ENCODE measurements at regions not wholly inside any gene's neighbourhood (a gene's known extent, or its start where the extent isn't known, plus 50 kb on each side); places are given as distances from the start of the nearest gene placed in this dataset.
"Not testable (repeated sequence)": the region's sequence is repeated elsewhere in the genome, so short reads cannot be mapped to it uniquely, and the experiment has no call there.

DNA sequence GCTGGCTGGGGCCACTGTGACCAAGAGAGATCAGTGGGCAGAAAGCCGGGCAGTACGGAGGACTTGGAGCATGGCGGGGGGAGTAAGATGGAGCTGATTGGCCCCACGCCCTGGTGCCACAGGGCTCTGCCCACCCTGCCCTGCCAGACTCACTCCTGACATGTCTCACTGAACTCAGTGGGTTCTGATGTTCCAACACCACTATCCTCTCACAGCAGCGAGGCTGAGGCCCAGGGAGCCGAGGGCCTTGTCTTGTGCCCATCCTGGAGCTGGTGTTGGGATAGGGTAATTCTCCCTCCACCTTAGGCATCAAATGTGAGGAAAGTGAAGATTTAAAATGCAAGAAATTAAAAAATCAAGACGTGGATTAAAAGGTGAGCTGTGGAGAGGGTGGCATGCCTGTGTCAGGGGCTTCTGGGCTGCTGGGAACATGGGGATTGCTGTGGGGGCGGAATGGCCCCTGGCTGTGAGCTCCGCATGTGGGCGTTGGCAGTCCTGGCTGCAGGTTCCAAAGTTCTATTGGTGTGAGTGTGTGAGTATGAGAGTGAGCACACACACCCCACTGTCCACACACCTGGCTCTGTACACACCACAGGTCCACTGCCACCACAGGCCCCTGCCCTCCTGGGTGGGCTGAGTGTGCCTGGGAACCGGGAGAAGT is 283.5 kb upstream of the HS6ST1 start:
- no peak for DNase-seq

DNA sequence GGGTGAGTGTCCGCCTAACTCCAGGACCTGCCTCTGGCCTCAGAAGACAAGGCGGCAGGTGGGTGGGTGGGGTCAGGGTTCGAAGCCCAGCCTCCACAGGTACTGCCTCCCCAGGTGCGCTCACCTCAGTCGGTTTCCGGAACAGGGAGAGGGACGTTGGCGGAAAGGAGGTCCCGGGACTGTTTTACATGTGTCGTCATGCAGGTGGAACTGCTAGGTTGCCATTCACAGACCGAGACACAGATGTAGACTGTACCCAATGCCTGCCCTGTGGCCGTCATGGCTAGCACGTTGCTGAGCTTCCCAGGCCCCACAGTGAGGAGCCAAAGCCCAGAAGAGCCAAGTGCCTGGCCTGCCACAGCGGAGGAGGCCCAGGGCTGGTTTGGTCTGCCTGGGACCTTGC is 284.0 kb upstream of the HS6ST1 start:
- no peak for DNase-seq

DNA sequence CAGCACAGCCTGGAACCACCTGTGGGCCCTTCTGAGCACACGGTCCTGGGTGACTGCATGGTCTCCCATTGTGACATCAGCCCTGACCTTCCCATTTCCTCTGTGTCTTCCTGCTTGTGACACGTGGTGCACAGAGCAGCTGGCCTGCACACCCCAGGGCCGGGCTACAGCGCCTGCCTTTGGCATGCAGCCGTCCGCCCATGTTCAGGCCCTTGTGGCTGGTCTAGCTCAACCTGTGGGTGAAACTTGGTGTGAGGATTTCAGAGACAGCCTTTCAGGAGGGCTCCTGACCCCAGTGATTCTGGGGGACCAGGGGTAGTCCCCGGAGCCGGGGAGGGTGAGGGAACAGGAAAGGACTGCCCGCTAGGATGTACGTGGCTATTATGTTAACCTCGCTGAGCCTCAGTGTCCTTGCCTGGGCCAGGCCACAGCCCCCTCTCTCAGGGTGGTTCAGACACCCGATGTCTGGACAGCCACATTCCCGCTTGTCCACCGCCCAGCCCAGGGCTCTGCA is 284.8 kb upstream of the HS6ST1 start:
- no peak for DNase-seq

DNA sequence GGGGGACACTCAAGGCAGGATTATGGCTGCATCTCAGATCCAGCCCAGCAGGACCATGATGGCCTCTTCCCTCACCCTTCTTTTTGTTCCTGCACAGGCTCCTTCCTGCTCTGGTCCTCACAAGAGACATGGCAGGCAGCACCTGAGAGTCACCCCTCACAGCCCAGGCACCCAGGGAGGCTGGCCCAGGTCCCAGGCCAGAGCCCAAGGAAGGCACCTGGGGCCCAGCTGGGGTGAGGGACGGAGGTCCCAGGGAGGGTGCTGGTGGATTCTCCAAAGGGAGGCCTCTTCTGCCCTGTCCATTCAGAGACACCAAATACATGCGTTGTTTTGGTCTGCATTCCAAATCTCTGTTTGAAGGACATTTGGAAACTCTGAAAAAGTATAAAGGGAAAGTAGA is 285.4 kb upstream of the HS6ST1 start:
- DNase-seq = no peak

DNA sequence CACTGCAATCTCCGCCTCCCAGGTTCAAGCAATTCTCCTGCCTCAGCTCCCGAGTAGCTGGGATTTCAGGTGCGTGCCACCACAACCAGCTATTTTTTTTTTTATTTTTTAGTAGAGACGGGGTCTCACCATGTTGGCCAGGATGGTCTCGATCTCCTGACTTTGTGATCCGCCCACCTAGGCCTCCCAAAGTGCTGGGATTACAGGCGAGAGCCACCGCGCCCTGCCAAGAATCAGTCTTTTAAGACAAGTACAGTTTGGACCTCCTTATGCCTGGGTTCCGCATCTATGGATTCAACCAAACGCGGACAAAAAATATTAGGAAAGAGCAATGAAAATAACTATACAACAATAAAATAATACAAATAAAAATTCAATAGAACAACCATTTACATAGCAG is 285.9 kb upstream of the HS6ST1 start:
- not testable (repeated sequence) for DNase-seq

DNA sequence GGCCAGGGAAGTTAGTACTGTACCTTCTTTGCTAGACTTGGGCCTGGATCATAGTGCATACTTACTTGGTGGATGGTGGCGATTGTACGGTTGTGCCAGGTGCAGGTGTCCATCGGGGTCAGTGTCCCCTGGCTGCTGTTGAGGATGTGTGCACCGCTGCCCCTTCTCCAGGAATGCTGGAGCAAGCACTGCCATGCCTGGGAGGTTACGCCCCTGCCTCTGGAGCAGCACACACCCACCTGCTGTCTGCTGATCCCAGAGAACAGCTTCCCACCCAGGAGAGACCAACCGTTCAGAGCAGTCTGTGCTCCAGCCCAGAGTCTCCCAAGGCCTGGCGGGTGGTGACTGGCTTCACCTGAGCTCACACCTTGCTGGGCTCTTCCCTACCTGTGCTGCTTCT is 286.8 kb upstream of the HS6ST1 start:
- no peak for DNase-seq

DNA sequence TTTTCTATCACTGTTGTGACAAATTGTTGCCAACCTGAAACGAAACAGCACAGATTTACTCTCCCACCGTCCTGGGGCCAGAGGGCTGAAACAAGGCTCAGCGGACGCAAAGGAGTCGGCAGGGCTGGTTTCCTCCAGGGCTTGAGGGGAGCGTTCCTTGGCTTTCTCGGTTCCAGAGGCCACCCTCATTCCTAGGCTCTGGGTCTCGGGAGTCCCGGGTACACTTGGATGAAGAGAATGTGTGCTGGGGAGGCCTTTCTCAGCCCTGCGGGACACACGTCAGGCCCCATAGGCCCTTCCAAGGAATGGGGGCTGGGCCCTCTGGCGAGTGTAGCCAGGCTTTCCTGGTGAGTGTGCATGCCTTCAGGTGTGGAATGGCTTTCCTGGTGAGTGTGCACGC is 287.3 kb upstream of the HS6ST1 start:
- no peak for DNase-seq

DNA sequence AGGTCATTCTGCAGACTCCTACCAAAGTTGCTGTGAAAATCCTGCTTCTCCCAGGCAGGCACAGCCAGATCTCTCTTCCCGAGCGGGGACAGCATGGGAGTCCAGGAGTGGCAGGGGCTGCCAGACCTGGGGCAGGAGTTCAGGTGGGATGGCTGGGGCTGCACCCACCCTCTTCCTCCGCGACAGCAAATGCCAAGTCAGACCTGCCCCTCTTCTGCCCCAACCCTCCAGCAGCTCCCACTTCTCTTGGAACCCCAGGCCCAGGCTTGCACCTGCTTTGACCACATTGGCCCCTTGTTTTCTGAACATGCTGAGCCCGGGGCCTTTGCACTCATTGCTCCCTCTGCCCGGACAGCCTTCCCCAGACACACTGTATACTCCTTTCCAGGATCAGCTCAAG is 288.2 kb upstream of the HS6ST1 start:
- DNase-seq = no peak

DNA sequence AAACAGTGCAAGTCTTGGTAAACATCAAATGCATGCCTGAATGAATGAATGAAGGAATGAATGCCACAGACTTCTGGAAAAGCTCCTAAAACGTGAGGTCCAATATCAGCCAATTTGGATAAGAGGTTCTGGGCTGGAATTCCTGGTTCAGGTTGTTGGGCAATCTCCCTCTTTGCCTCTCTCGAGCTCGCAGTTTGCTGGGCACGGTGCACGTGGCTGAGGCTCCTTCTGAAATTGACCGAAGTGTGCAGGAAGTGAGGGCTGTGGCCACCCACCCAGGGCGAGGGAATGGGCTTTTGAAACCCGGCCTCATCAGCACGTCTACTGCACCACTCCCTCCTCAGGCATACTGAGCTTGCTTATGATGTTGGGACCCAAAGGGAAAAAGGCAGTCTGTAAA is 288.8 kb upstream of the HS6ST1 start:
- no peak for DNase-seq

DNA sequence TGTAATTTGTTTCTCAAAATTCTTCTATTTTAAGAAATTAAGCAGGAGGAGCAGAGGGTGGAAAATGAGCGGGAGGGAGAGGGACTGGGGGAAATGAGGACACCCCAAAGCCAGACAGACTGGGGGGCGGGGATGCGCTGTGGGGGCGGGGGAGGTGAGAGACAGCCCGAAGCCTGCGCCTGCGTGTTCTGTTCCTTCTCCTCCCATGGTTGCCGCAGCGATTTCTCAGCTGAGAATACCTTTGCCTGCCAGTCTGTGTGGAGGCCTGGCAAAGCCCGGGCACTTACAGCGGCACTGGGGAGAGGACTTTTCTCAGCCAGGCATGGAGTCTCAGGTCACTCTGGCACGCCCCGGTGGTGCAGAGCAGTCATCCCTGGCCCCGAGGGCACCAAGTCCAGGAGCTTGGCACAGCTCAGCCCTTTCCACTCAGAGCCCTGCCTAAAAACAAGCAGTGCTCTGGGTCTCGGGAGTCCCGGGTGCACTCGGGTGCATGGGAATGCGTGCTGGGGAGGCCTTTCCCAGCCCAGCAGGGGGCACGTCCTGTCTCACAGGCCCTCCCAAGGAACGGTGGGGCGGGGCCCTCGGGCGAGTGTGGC is 289.3 kb upstream of the HS6ST1 start:
- DNase-seq = no peak

DNA sequence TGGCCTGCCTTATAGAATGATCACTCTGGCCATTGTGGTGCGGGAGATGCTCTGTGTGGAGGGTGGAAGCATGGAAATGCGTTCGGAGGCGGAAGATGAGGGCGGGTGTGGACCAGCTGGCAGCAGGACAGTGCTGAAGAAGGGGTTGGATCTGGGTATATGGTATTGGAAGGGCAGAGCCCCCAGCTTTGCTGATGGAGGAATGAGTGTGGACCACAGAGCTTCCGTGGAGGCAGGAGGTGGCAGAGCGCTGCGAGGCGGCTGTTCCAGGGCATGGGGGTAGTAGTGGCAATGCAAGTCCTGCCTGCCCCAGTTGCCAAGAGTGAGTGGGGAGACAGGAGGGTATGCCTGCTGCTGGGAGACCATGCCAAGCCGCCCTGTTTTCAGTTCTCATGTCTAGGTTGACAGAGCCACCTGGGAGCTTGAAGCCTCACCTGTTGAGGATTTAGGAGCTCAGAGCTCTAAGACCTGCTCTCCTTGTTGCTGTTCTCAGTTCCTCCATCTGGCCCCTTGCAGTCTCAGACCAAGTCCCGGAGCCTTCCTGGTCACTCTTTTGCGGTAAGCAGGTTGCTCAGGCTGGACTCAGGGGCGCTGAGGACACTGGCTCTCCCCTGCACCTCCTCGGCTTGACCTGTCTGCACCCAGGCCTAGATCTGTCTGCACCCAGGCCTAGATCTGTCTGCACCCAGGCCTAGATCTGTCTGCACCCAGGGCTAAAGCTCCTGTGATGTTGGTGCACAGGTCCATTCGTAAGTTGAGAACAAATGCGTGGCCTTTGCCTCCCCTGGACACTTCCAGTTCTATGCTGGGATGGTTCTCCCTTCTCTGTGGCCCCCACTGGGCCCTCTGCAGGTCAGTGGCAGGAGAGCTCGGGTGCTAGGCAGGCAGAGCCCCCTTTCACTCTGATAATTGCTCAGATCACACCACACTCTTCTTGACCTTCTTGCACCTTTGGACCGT is 290.5 kb upstream of the HS6ST1 start:
- DNase-seq = no peak

DNA sequence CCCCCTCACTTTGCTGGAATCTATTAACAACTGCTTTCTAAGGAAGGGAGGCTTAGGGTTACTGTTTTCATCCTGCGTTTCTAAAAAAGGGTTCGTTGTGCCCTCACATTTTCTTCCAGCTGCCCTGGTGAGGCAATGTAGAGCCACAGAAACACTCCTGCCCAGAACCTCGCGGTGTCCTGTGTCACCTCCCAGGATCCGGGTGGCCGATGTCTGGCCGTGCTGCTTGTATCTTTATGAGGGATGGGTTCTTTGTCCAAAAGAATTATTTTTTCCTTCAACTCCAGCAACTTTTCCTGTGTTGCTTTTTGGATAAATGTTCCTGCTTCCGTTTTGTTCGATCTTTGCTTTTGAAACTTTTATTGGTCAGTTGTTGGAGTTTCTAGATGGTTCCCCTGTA is 291.8 kb upstream of the HS6ST1 start:
- no peak for DNase-seq

DNA sequence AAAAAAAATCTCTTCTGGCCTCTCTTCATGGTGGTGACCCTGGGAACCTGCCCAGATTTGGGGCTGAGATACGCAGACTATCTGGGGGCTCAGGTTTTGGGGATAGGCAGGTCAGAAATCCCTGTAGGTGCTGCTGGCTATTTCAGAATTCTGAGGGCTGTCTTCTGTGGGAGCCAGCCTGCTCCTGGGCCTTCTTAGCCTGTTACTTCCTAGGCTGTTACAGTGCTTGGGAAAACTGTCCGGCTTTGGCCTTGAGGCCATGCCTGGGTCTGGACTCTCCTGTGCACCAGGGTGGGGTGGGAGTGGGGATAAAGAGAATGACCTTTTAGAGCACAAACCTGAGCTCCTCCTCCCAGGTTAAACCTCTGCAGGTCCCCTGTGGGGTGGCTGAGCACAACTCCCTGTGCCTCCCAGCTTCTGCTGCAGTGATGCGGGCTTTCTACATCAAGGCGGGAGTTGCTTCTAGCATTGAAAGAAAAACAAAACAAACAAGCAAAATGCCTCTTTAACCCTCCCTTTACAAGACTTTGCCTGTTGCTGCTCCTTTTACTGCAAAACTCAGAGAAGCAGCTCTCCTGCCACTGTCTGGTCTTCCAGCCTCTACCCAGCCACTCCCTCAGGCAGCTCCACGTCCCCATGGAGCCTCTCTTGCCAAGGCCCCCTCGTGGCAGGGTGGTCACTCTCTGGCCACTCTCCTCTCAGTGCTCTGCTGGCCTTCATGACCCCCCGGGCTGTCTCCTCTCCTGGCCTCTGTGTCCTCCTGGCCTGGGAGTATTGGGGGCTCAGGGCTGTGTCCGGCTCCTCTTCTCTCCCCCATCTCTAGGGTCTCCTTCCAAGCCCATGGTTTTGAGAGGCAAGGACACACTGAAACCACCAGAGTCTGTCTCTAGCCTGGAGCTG is 293.0 kb upstream of the HS6ST1 start:
- DNase-seq = no peak

DNA sequence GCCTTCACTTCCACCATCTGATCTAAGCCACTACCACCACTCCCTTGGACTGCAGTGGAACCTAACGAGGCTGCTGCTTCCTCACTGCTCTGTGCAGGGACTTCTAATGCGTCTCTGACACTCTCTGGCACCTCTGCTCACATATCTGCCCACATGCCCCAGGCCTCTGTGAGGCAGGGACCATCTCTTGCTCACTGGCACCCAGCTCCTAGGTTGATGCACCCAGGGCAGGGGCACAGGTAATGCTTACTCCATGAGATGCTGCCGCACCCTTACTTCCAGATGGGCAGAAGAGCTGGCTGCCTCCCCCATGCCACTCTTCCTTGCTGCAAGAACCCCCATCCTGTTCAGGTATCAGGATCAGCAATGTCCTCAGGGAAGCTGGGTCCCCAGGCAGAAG is 294.0 kb upstream of the HS6ST1 start:
- no peak for DNase-seq

DNA sequence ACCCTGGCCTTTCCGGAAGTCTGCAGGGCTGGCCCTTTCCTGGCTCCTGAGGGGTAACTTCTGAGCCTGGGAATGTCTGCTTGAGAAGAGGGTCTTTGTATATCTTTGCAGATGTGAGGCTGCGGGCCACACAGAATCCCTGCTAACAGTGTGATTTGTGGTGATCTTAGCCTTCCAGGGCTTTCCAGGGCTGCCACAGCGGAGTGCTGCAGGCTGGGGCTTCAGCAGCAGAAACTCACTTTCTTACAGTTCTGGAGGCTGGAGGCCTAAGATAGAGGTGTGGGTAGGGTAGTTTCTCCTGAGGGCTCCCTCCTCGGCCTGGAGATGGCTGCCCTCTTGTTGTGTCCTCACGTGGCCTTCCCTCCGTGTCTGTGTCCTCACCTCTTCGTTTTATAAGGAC is 294.7 kb upstream of the HS6ST1 start:
- DNase-seq = no peak

DNA sequence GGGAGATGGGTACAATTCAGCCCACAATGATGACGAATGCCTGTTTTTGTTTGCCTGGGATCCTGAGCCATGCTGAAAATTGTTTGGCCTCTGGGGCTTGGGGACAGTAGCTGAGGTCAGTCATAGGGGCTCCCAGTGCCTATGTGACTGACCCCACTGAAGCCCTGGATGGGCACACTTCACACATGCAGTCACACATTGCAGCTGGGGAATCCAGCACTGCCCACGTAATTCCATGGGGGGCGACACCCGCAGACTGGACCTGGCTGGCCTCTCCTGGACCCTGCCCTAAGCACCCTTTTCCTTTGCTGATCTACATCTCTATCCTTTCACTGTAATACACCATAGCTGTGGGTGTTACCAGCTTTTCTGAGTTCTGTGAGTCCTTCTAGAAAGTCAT is 295.2 kb upstream of the HS6ST1 start:
- no peak for DNase-seq

DNA sequence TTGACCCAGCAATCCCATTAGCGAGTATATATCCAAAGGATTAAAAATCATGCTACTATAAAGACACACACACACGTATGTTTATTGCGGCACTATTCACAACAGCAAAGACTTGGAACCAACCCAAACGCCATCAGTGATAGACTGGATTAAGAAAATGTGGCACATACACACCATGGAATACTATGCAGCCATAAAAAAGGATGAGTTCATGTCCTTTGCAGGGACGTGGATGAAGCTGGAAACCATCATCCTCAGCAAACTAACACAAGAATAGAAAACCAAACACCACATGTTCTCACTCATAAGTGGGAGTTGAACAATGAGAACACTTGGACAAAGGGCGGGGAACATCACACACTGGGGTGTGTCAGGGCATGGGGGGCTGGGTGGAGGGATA is 296.2 kb upstream of the HS6ST1 start:
- not testable (repeated sequence) for DNase-seq

DNA sequence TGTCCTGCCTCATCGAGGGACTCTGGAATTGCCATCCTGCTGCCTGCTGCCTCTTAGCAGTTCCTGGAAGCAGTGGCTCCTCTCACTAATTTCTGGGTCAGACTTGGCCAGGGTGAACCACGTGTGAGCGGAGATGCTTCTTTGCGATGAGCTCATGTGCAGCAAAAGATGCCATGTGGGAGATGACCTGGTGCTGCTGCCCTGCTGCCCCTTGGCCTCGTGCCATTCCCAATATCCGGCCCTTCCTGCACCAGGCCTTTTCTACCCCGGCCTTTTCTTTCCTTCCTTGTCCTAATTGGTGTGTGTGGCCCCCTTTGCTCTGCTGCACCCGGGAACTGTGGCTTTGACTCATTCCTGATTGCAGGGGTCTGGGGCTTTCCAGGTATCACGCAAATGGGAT is 296.9 kb upstream of the HS6ST1 start:
- DNase-seq = no peak

DNA sequence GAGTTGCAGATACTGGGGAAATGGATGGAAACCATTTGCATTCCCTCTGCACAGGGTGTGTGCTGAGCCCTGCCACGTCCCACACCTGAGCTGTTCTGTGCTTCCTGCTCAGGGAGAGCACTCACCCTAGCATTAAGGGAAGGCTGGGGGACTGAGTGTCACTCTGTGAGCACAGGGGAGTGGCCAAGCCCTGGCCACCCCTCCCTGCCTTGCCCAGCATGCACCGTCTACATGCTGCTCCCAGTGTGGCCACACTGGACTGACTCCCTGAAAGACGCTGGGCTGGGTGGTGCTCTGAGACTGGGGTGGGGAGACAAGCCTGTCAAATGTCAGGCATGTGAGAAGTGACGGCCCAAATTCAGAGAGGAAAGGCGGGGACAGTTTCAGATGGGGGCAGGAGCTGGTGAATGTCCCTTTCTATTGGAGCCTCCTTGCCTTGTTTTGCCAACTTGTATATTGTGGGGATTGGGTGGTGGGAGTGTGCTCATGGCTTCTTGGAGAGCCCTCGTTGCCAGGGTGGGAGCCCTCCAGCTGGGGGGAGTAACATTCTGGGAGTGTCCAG is 298.4 kb upstream of the HS6ST1 start:
- no peak for DNase-seq

DNA sequence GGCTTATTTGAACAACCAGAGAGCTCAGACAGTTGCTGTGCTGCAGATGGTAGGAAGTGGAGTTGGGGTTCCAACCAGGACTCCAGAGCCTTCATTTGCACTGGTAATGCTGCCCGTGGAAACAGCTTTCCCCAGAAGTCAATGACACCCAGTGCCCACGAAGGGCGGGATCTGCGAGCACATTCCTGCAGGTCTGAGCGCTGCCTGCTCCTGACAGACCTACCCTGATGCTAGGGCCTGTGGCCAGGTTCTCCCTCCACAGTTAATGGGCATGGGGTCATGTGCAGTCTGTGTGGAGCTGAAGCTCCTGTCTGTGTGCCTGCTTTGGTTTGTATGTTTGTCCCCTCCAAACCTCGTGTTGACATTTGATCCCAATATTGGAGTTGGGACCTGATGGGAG is 299.0 kb upstream of the HS6ST1 start:
- DNase-seq = no peak

DNA sequence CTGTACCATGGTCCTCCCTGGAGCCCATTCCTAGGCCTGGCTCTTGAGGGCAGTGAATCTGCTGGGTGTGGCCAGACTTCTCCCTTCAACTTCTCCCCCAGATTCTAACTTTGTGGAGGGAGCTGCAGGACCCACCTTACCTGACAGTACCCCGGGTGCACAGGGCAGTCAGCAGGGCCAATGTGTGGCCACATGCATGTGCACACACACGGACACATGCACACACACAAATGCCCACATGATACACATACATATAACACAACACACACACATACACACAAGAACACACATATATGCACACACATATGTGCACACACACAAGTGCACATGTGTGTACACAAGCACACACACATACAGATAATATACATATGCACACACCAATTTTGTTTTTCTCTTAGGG is 300.0 kb upstream of the HS6ST1 start:
- DNase-seq = no peak

Measured in stimulated activated CD4-positive, alpha-beta T cell treated with anti-CD3 and anti-CD28 coated beads, Interleukin-2, amount 100 ng/mL, for 24 hours (primary cell).